BE2C (cell line): ENCODE measurements at regions not wholly inside any gene's neighbourhood (a gene's known extent, or its start where the extent isn't known, plus 50 kb on each side); places are given as distances from the start of the nearest gene placed in this dataset.

Experiments used
- DNase-seq: peaks from one replicate; pipeline ENCODE4 v3.0.0-alpha.2; 2020
- H3K27me3 ChIP-seq: fragments of 250-450 bp; sonication (Bioruptor Pico); 2 replicates; pipeline ENCODE4 v1.5.1; 2020; ENCODE audit warnings: mild to moderate bottlenecking
- H3K36me3 ChIP-seq: fragments of 250-450 bp; sonication (Bioruptor Pico); 2 replicates; pipeline ENCODE4 v1.5.1; 2020; ENCODE audit warnings: mild to moderate bottlenecking
- H3K4me1 ChIP-seq: fragments of 250-450 bp; sonication (Bioruptor Pico); 2 replicates; pipeline ENCODE4 v1.5.1; 2020
- H3K4me3 ChIP-seq: 2 replicates; pipeline ENCODE4 v1.5.1; 2011; ENCODE audit warnings: low read depth, low read length
- H3K9me3 ChIP-seq: fragments of 250-450 bp; sonication (Bioruptor Pico); 2 replicates; pipeline ENCODE4 v1.5.1; 2020
- TF ChIP-seq, protein P1 (sequence below): IDR thresholded peaks from 2 replicates; pipeline ENCODE4 v1.5.1; 2012; ENCODE audit warnings: mild to moderate bottlenecking, low read depth, low read length

DNA sequence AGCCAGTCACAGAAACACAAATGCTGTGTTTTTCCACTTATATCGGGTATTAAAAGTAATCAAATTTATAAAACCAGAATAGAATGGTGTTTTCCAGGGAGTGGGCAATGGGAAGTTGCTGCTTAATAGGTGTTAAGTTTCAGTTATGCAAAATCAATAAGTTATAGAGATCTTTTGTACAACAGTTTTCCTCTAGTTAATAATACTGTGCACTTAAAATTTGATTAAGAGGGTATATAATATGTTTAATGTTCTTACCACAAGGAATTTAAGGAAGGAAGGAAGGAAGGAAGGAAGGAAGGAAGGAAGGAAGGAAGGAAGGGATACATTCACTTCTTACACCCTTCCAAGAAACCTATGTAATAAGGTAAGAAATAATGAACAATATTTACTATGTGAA lies 867.7 kb upstream of the CDH6 start:
- no peak for DNase-seq
- TF ChIP-seq, protein P1, sequence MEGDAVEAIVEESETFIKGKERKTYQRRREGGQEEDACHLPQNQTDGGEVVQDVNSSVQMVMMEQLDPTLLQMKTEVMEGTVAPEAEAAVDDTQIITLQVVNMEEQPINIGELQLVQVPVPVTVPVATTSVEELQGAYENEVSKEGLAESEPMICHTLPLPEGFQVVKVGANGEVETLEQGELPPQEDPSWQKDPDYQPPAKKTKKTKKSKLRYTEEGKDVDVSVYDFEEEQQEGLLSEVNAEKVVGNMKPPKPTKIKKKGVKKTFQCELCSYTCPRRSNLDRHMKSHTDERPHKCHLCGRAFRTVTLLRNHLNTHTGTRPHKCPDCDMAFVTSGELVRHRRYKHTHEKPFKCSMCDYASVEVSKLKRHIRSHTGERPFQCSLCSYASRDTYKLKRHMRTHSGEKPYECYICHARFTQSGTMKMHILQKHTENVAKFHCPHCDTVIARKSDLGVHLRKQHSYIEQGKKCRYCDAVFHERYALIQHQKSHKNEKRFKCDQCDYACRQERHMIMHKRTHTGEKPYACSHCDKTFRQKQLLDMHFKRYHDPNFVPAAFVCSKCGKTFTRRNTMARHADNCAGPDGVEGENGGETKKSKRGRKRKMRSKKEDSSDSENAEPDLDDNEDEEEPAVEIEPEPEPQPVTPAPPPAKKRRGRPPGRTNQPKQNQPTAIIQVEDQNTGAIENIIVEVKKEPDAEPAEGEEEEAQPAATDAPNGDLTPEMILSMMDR, result no peak
- no peak overlapping the region for H3K4me3 ChIP-seq
- no peaks in the 10 kb centered on the region for H3K36me3 ChIP-seq
- H3K4me1 ChIP-seq, result no peaks in the 10 kb centered on the region
- H3K27me3 ChIP-seq, result no peaks in the 10 kb centered on the region
- no peaks in the 10 kb centered on the region for H3K9me3 ChIP-seq

DNA sequence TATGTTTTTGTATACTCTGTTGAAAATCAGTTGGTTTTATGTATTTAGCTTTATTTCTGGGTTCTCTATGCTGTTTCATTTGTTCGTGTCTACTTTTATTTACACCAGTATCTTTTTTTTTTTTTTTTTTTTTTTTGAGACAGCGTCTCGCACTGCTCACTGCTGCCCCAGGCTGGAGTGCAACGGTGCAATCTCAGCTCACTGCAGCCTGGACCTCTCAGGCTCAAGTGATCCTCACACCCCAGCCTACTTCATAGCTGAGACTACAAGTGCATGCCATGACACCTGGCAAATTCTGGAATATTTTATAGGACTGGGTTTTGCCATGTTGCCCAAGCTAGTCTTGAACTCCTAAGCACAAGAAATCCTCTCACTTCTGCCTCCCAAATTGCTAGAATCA lies 869.4 kb upstream of the CDH6 start:
- H3K4me1 ChIP-seq, result no peaks in the 10 kb centered on the region; the same call in 1 of the 2 replicates
- no peak for DNase-seq
- no peak overlapping the region for H3K4me3 ChIP-seq
- H3K9me3 ChIP-seq, result no peaks in the 10 kb centered on the region
- TF ChIP-seq, protein P1, result peak; percentile 11; the same call in 1 of the 2 replicates
- no peaks in the 10 kb centered on the region for H3K27me3 ChIP-seq
- H3K36me3 ChIP-seq, result no peaks in the 10 kb centered on the region

DNA sequence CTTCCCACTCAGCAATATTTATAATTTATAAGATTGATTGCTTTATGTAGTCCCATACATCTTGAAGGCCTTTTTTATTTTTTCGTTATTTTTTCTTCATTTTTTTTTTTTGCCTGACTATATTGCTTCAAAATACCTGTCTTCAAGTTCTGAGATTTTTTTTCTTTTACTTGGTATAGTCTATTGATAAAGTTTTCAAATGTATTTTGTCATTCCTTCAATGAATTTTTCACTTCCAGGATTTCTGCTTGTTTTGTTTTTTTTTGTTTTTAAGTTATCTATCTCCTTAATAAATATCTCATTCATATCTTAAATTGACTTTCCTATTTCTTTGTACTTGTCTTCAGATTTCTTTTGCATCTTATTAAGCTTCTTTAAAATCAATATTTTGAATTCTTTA lies 905.6 kb upstream of the CDH6 start:
- DNase-seq, result no peak
- Histone ChIP-seq H3K36me3 (no peaks in the 10 kb centered on the region), H3K27me3 (no peaks in the 10 kb centered on the region), H3K4me1 (no peaks in the 10 kb centered on the region), H3K4me3 (no peak overlapping the region), H3K9me3 (no peaks in the 10 kb centered on the region; the same call in none of the 2 replicates)
- TF ChIP-seq, protein P1, result no peak

DNA sequence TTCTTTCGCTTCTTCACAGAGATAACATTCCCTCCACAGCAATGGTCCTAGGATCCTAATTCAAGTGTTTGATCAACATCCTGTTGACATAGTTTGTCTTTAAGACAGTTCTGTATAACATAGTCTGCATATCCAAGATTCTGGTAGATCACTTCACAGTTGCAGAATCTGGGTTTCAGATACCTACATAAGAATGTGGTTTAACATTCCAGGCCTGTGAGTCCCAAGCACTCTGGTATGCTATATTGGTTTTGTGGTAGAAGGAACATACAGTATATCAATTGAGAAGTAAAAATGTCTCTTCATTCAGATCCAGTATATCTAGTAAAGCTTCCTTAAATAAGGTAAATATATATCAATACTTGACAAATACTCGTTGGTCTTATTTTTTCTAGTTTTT lies 914.2 kb upstream of the CDH6 start:
- no peak for DNase-seq
- Histone ChIP-seq H3K36me3 (no peaks in the 10 kb centered on the region), H3K27me3 (no peaks in the 10 kb centered on the region), H3K4me1 (peaks cover under 1% of the 10 kb centered on the region; the same call in 1 of the 2 replicates), H3K4me3 (no peak overlapping the region), H3K9me3 (peaks cover 4% of the 10 kb centered on the region)
- TF ChIP-seq, protein P1, result no peak

DNA sequence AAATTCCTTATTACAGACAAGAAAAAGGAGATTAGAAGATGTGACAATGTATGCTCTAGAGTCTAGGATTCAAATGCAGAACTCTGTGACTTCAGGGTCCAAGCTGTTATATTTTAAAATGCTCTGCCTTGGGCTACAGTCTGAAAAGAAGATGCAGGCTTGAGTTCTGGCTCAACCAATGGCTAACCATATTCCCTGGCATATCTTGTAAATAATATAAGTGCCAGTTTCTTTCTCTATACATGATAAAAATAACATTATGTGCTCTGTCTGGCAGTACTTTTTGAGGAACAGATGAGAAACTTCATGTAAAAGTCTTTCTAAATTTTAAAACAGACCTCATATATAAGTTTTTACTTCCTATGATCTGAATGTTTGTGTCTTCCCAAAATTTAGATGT lies 926.5 kb upstream of the CDH6 start:
- H3K4me3 ChIP-seq, result no peak overlapping the region
- no peaks in the 10 kb centered on the region for H3K36me3 ChIP-seq
- H3K4me1 ChIP-seq, result peaks cover 7% of the 10 kb centered on the region; the same call in 1 of the 2 replicates
- no peak for DNase-seq
- H3K9me3 ChIP-seq, result no peaks in the 10 kb centered on the region; the same call in 1 of the 2 replicates
- no peaks in the 10 kb centered on the region for H3K27me3 ChIP-seq
- TF ChIP-seq, protein P1, result no peak

DNA sequence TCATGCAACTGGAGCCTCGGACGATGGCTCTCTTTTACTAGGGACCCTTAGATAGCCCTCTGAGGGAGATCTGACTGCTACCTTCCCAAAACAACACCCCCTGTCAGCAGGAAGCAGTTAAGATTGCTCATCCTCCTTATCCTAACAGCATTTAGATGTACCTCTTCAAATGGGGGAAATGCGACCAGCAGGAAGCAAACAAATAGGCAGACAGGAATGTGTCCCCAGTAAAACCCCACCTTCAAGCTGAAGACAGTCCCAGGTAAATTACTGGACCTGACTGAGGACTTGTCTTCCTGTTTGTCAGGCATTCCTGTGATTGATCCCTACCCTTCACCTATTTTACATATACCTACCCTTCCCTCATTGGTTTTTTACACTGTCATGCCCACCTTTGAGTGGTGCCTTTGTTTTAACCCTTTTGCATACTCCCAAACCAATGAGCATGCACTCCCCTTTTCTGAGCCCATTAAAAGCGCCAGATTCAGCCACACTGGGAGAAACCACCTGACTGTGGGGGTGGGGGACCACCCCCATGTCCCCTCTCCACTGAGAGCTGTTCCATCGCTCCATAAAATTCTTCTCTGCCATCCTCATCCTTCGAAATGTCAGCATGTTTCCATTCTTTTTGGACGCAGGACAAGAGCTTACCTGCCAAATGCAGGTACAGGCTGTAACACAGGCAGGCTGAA lies 954.0 kb upstream of the CDH6 start:
- no peaks in the 10 kb centered on the region for H3K4me1 ChIP-seq
- no peaks in the 10 kb centered on the region for H3K9me3 ChIP-seq
- no peak for DNase-seq
- TF ChIP-seq, protein P1, result no peak
- H3K36me3 ChIP-seq, result no peaks in the 10 kb centered on the region
- no peaks in the 10 kb centered on the region for H3K27me3 ChIP-seq
- H3K4me3 ChIP-seq, result no peak overlapping the region
